Ovary (tissue), 7 donors: ENCODE measurements at regions not wholly inside any gene's neighbourhood (a gene's known extent, or its start where the extent isn't known, plus 50 kb on each side); places are given as distances from the start of the nearest gene placed in this dataset.

Source experiments
- DNase-seq, 5 donors: peaks; one replicate each; pipeline ENCODE4 v3.0.0-alpha.2; 2019 to 2020
- H3K27ac ChIP-seq, 2 donors: fragments of 200-600 bp; one replicate each; pipeline versions ENCODE4 v1.5.1 to v1.8.0; 2019 to 2022
- H3K27me3 ChIP-seq: fragments of 200-600 bp; one replicate; pipeline ENCODE4 v1.8.0; 2022
- H3K36me3 ChIP-seq: fragments of 200-600 bp; sonication (generic); one replicate; pipeline ENCODE4 v1.5.1; 2019
- H3K4me1 ChIP-seq: one replicate; pipeline ENCODE4 v1.8.1; 2013; ENCODE audit warnings: mild to moderate bottlenecking, moderate library complexity; ENCODE audit not compliant: insufficient read depth
- H3K4me3 ChIP-seq: fragments of 200-600 bp; sonication (generic); one replicate; pipeline ENCODE4 v1.5.1; 2017
- H3K9me3 ChIP-seq, 2 donors: fragments of 200-600 bp in 1 of 2; sonication (generic) in 1 of 2; one replicate each; pipeline versions ENCODE4 v1.5.1 to v1.8.1; 2013 to 2019; ENCODE audit warnings: mild to moderate bottlenecking in 1 of 2, moderate library complexity in 1 of 2
- EP300 ChIP-seq: sonication (generic); formaldehyde crosslinking; IDR thresholded peaks from one replicate; pipeline ENCODE4 v1.6.1; 2017; ENCODE audit warnings: antibody characterized with exemption
- POLR2A ChIP-seq: fragments of 450-650 bp; IDR thresholded peaks from one replicate; pipeline ENCODE4 v1.6.1; 2017; ENCODE audit warnings: antibody characterized with exemption, mild to moderate bottlenecking, moderate library complexity
- WGBS, 3 donors: extraction: QIAGEN DNeasy Blood & Tissue Kit in 1 of 3; methylation state at CpG; one replicate each; pipeline versions ENCODE4 v1.1.5 to v1.1.7; 2013 to 2017; 5-methylcytosine and 5-hydroxymethylcytosine counted together
- intact Hi-C, 4 donors: fragments of 100-400 bp; cut with DNase I; formaldehyde crosslinking; loops; one replicate each; pipeline versions ENCODE4 v1.11.0 to v1.15.1; 2022 to 2023
- TF ChIP-seq, protein P1 (sequence below), 3 donors: fragments of 450-650 bp in 2 of 3; fragments of 200-600 bp in 1 of 3; IDR thresholded peaks; one replicate each; pipeline versions ENCODE4 v1.5.1 to v1.8.0; 2016 to 2022; ENCODE audit warnings: antibody characterized with exemption in 3 of 3, mild to moderate bottlenecking in 1 of 3
- donor health status: DM: no; HTN: no; CAD: no; lungs with moderate emphysema.
- donor health status: DM: no; HTN: no; CAD: no.
- donor health status: Bipolar disorder and iron deficiency.
- donor health status: DM: no; HTN: no; CAD: no.
- donor health status: DM: yes; HTN: yes; CAD: no.

- no peaks in the 10 kb centered on the region for H3K36me3 ChIP-seq
- H3K27me3 ChIP-seq: no peaks in the 10 kb centered on the region
- peaks cover 2% of the 10 kb centered on the region for H3K4me1 ChIP-seq
- H3K27ac ChIP-seq: peak overlapping the region in 1 of 2 donors; percentile 17
- WGBS, 3 donors: 51 to 58% (median 55%) methylated on average over 3 of the region's 3 CpGs
- no peak for TF ChIP-seq EP300
- TF ChIP-seq, protein P1, sequence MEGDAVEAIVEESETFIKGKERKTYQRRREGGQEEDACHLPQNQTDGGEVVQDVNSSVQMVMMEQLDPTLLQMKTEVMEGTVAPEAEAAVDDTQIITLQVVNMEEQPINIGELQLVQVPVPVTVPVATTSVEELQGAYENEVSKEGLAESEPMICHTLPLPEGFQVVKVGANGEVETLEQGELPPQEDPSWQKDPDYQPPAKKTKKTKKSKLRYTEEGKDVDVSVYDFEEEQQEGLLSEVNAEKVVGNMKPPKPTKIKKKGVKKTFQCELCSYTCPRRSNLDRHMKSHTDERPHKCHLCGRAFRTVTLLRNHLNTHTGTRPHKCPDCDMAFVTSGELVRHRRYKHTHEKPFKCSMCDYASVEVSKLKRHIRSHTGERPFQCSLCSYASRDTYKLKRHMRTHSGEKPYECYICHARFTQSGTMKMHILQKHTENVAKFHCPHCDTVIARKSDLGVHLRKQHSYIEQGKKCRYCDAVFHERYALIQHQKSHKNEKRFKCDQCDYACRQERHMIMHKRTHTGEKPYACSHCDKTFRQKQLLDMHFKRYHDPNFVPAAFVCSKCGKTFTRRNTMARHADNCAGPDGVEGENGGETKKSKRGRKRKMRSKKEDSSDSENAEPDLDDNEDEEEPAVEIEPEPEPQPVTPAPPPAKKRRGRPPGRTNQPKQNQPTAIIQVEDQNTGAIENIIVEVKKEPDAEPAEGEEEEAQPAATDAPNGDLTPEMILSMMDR (IDR thresholded peaks at IDR 0.05): no peak
- no peak for TF ChIP-seq POLR2A
- no peak for DNase-seq
- no peak overlapping the region for H3K4me3 ChIP-seq
- intact Hi-C loops: no loop called here
- no peaks in the 10 kb centered on the region for H3K9me3 ChIP-seq
Measured at GRCh38 chr6:40888456-40888990, 150.5 kb downstream of the UNC5CL start.

GRCh38 chr6:40887792-40888340 is 151.2 kb downstream of the UNC5CL start:
- Histone ChIP-seq H3K36me3 (no peaks in the 10 kb centered on the region), H3K4me1 (peaks cover 2% of the 10 kb centered on the region), H3K27me3 (no peaks in the 10 kb centered on the region), H3K9me3 (no peaks in the 10 kb centered on the region), H3K27ac (no peak overlapping the region), H3K4me3 (no peak overlapping the region)
- WGBS, 3 donors: 37 to 63% (median 55%) methylated on average over 6 of the region's 6 CpGs
- TF ChIP-seq, protein P1 (IDR thresholded peaks at IDR 0.05): no peak
- TF ChIP-seq EP300 (no peak), POLR2A (no peak)
- no peak for DNase-seq
- intact Hi-C loops: no loop called here

DNA sequence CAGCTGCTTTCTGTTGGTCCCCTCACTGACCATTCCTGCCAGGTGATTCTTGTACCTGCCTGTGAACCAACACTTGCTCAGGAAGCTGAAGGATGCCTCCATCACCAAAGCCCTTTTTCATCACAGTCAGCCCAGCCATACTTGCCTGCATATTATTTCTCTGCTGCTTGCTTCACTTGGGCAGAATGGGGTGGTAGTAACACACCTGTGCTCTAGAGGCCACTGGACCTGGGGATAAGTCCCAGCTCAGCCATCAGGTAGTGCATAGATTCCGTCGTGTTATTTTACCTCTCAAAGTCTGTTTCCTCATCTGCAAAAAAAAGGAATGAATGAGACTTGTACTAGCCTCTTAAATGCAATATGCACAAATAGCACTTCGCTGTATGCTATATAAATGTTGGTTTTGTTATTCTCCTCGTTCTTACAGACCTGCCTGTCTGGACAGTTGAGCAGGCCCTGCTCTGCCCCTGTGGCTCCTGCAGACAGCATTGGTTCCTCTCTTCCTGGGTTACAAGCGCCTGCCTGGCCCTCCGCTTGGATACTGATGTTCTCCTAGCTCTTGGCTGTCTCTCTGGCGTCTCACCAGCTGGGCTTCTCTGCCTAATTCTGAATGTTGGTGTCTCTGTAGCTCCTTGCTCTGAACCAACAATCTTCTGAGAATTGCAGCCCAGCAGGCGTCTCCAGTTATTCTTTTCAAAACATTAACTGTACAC is 151.8 kb downstream of the UNC5CL start:
- TF ChIP-seq, protein P1 (IDR thresholded peaks at IDR 0.05): no peak
- TF ChIP-seq POLR2A (no peak), EP300 (no peak)
- H3K9me3 ChIP-seq: no peaks in the 10 kb centered on the region
- H3K27me3 ChIP-seq: no peaks in the 10 kb centered on the region
- DNase-seq: no peak
- 56 to 71% (median 70%) methylated on average over 8 of the region's 8 CpGs for WGBS, 3 donors
- H3K36me3 ChIP-seq: no peaks in the 10 kb centered on the region
- intact Hi-C loops: no loop called here
- H3K4me1 ChIP-seq: peaks cover 2% of the 10 kb centered on the region
- no peak overlapping the region for H3K4me3 ChIP-seq
- H3K27ac ChIP-seq: no peak overlapping the region

- intact Hi-C loops: no loop called here
- H3K9me3 ChIP-seq: no peaks in the 10 kb centered on the region
- DNase-seq: no peak
- no peak overlapping the region for H3K27ac ChIP-seq
- H3K27me3 ChIP-seq: no peaks in the 10 kb centered on the region
- 74 to 77% (median 77%) methylated on average over 5 of the region's 5 CpGs for WGBS, 3 donors
- H3K4me1 ChIP-seq: peaks cover 2% of the 10 kb centered on the region
- H3K4me3 ChIP-seq: no peak overlapping the region
- no peaks in the 10 kb centered on the region for H3K36me3 ChIP-seq
- no peak for TF ChIP-seq EP300
- no peak for TF ChIP-seq POLR2A
- TF ChIP-seq, protein P1 (IDR thresholded peaks at IDR 0.05): no peak
Measured at GRCh38 chr6:40885139-40885774, 153.8 kb downstream of the UNC5CL start.
